ENCODE measurements at regions not wholly inside any gene's neighbourhood (a gene's known extent, or its start where the extent isn't known, plus 50 kb on each side); places are given as distances from the start of the nearest gene placed in this dataset.

GRCh38 chr6:21995318-21995717 lies 301.5 kb downstream of the PRL start:
- Histone ChIP-seq H3K79me2 (ENCODE audit: insufficient read depth) (peaks cover 15% of the 10 kb centered on the region; the same call in 1 of the 2 replicates), H3K9me2 (no peaks in the 10 kb centered on the region), H3K9me3 (no peaks in the 10 kb centered on the region), H3K4me3 (ENCODE audit: low read depth in 2 of 2, low read length in 1 of 2) (no peak overlapping the region), H3K27ac (ENCODE audit: low read depth in 2 of 2, low read length in 1 of 2) (peak overlapping the region in 1 of 2 experiments; percentile 99; a peak in 3 of 4 replicates), H3K36me3 (replicated peaks in 1 of 2; ENCODE audit: control insufficient read depth in 1 of 2, insufficient read depth in 2 of 2, low read length in 1 of 2) (no peaks in the 10 kb centered on the region), H4K20me1 (ENCODE audit: insufficient read depth) (no peaks in the 10 kb centered on the region), H3K4me2 (no peak overlapping the region), H3K9ac (no peak overlapping the region), H3K4me1 (ENCODE audit: control insufficient read depth in 1 of 2, insufficient read depth in 2 of 2, low read depth in 1 of 2, low read length in 1 of 2) (peaks cover 58 to 62% of the 10 kb centered on the region in 2 experiments), H2AFZ (ENCODE audit: low read depth) (no peak overlapping the region), H3F3A (replicated peaks; ENCODE audit: insufficient read depth) (peaks cover 45% of the 10 kb centered on the region), H3K27me3 (ENCODE audit: insufficient read depth) (no peaks in the 10 kb centered on the region)
- 89% methylated on average over 2 of the region's 2 CpGs for WGBS (ENCODE audit: low lambda C conversion rate)
- CTCF ChIA-PET: no interaction called here
- no peak for DNase-seq
- TF ChIP-seq IRF3 (IDR thresholded peaks at IDR 0.05; ENCODE audit: low read depth, low read length): no peak
- TF ChIP-seq ZBTB33 (IDR thresholded peaks at IDR 0.05; ENCODE audit: borderline replicate concordance, low read depth): no peak
- TF ChIP-seq TAF1 (IDR thresholded peaks at IDR 0.05; ENCODE audit: borderline replicate concordance, low read depth, low read length): no peak
- no peak for TF ChIP-seq USF1 (IDR thresholded peaks at IDR 0.05; ENCODE audit: borderline replicate concordance, low read depth)
- TF ChIP-seq MEF2A (IDR thresholded peaks at IDR 0.05; ENCODE audit: borderline replicate concordance, low read depth): no peak
- no peak for TF ChIP-seq PBX3 (IDR thresholded peaks at IDR 0.05)
- no peak for TF ChIP-seq FOXM1 (IDR thresholded peaks at IDR 0.05; ENCODE audit: low read depth)
- TF ChIP-seq GABPA (IDR thresholded peaks at IDR 0.05; ENCODE audit: low read depth): no peak
- no peak for TF ChIP-seq RCOR1 (IDR thresholded peaks at IDR 0.05; ENCODE audit: low read length)
- TF ChIP-seq NRF1 (IDR thresholded peaks at IDR 0.05; ENCODE audit: low read depth, low read length): no peak
- no peak for TF ChIP-seq CTCF (IDR thresholded peaks at IDR 0.05)
- no peak for TF ChIP-seq EZH2phosphoT487 (IDR thresholded peaks at IDR 0.05; ENCODE audit: borderline replicate concordance, low read depth)
- no peak for TF ChIP-seq RXRA (IDR thresholded peaks at IDR 0.05; ENCODE audit: borderline replicate concordance, low read depth)
- no peak for TF ChIP-seq TCF12 (IDR thresholded peaks at IDR 0.05)
- POLR2A ChIA-PET: no interaction called here
